GM21515 (cell line): ENCODE measurements at regions not wholly inside any gene's neighbourhood (a gene's known extent, or its start where the extent isn't known, plus 50 kb on each side); places are given as distances from the start of the nearest gene placed in this dataset.

Source experiments
- ATAC-seq: cut with Tn5 transposase; IDR thresholded peaks from one replicate; pipeline ENCODE4 v1.9.1; 2021; ENCODE audit not compliant: unreplicated experiment

DNA sequence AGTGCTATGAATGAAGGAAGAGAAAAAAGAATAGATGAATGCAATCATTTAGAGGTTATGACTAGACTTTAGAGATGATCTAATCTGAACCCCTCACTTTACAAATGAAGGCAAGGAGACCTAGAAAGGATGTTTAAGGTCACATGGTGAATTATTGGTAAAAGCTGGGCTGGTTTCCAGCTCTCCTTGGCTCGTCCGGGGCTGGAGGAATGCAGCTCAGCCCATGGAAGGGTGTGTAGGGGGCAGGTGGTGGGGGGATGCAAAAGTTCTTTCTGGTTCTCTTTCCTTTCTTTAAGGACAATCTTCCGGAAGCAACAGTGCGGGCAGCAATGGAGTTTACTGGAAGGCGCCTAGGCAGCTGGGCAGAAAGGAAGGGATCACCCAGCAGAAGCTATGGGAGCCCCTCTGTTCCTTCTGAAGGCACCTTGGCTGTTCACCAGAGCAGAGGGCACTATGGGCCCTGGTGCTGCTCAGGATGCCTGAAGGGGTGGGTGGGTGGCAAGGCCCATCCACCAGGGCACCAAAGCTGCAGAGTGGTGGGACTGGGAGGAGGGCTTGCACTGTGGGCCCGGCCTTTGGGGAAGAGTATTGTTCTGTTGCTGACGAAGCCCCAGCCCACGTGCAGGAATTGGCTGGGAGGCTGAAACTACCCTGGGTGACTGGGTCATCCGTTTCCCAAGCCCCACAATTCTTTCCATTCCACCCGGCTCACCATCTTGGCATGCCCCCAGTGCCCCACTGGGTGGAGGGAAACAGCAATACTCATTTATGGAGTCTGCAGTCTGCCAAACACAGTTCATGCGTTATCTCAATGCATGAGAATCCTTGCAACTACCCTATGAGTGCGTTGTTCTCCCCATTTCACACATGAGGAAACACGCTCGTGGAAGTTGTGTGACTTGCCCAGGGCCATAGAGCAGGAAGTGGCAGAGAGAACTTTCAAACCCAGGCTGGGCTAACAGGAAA is 78.2 kb downstream of the IRF2BPL start:
- ATAC-seq: no peak

DNA sequence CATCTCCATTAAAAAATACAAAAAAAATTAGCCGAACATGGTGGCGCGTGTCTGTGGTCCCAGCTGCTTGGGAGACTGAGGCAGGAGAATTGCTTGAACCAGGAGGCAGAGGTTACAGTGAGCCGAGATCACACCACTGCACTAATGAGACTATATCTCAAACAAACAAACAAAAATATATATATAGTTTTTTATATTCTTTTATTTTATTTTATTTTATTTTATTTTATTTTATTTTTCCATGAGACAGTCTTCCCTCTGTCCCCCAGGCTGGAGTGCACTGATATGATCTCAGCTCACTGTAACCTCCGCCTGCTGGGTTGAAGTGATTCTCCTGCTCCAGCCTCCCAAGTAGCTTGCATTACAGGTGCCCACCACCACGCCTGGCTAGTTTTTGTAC is 79.5 kb downstream of the IRF2BPL start:
- no peak for ATAC-seq

DNA sequence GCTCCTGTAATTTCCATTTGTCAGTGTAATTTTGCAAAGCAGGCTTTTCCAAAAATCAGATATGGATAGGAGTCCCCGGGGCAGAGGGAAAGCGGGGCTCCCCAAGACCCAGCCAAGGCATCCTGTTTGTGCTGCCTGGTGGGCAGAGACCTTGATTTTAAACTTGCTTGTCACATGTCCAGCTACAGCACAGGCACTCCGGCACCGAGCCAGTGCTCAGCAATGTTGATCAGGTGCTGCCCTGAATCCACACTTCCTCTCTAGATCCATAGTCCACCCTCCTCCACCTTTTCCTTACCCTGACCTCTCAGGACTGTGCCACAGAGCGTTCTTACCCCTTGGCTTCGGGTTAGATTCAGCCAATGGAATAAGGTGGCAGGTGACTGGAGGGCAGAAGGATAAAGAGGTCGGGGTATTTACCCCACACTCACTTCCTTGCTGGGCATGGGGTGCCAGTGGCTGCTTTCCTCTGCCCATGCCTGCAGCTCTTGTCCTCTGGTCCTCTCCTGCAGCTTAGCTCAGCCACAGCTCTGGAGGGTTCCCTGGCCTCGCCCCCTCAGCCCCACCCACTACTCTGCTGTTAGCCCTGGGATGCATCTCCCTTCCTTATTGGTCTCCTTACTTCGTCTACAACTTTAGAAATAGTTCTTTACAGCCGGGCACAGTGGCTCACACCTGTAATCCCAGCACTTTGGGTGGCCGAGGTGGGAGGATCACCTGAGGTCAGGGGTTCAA is 80.1 kb downstream of the IRF2BPL start:
- ATAC-seq: no peak

DNA sequence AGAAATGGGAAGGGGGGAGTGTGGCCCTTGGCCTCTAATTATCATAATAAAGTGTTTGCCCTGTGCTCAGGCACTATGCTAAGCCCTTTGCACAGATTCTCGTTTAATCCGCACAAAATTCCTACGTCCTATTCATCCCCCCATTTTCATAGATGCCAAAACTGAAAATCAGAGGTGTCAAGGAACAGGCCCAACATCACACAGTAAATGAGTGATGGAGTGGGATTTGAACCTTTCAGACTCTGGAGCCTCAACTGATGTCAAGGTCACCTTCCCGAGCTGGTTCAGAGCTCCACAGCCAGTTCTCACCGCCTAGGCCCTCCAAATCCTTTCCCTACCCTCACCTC is 80.7 kb downstream of the IRF2BPL start:
- ATAC-seq: no peak

DNA sequence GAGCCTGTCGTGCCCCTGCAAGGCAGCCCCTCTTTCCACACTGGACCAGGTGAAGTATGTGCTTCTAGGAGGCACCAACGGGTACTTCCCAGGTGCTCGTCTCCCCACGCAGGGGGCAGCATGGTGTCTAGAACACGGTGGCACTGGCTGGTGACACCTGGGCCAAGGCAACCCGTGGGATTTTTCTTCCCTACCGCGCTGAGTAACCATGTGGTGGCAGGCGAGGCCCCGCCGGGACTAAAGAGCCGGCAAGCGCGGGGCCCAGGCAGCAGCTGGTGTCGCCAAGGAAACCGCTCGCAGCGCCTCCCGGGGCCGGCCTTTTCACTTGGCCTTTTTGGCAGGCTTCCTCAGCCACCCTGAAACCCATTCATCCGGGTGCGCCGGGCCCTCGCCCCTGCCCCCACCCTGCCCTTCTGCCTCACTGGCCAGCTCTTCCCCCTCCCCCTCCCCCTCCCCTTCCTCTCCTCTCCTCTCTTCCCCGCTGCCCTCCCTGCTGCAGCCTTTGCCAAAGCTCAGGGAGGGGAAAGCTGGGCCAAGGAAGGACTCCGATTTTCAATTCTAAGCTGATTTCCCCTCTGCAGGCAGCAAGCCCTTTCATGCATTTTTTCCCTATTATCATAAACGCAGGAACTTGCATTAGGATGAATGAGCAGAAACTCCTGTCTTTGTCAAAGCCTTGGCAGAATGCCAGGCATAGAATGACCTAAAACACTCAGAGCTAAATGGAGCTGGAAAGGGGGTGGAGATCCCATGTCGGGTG is 81.2 kb downstream of the IRF2BPL start:
- peak; percentile 75 for ATAC-seq

DNA sequence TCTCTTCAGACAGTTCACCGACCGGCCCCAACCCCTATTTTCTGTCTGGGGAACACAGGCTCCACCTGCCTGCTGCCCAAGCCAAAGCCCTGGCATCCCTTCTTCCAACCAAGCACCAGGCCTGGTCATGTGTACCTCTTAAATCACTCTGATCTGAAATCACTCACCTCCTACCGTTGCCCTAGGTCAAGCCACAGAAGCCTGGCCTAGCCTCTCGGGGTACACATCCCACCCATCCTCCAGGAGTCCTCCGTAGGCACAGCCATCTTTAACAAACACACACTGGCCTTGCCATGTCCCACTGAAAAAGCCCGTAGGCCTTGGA is 81.8 kb downstream of the IRF2BPL start:
- no peak for ATAC-seq

DNA sequence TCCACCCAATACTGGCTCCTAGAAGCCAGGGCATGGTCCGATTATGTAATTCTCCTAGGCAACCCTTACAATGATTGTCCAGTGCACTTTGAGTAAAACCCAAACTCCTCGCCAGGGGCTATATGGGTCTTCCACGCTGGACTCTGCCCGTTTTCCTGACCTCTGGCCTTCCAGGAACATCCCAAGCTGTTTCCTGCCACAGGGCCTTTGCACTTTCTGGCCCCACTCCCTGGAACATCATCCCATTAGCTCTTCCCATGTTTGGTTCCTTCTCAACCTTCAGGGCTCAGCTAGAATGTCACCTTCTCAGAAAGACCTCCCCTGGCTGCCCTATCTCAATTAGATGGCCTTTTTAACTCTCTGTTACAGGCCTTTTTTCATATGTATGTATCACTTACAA is 85.4 kb downstream of the IRF2BPL start:
- no peak for ATAC-seq

DNA sequence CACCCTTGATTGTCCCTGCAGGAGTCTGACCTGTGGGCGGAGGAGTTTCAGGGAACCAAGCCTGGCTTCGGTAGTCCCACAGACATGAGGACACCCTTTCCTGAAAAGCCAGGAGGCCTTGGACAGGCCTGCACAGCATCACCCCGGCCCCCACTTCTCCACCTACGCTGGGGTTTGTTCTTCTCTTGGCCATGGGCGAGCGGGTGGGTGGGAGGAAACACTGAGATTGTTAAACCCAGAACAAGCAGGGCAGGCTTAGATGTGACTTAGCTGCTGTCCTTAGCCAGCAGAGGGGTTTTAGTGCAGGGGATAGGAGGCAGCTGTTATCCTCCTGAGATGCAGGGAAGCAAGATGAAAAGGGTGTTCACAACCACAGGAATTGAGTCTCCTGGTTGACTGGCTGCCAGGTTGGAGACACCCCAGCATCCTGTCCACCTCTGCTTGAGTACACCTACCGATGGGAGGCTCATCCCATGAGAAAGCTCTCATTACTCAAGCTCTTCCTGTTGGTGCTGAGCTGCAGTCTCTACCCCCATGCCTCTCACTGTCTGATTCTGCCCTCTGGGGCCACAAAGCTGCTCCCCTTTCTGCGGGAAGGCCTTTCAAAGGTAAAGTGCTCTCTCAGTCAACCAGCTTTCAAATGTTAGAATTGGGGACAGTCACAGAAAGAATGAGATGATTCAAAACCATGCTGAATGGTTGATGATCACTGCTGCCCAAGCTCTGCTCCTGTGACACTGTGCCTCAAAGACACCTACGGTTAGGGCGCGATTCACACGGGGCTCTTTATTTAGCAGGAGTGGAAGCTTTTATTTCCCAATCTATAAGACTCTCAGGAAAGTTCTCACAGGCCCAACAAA is 86.3 kb downstream of the IRF2BPL start:
- no peak for ATAC-seq

DNA sequence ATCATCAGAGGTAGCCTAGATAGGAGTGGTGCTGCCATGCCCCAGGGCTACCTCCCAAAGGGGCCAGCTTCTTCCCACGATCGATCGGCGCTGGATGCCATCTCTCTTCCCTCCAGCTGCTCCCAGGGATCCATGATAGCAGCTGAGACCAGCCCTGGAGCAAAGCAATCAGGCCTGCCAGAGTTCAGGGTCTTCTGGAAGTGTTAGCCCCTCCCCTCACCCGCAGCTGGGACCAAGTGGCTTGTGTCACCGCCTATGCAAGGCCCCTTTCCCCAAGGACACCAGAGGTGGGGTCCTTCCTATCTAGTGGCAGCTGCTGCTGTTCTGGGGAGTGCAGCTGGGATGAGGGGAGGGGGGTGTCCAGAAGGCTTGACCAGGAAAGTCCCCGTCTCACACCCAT is 87.0 kb downstream of the IRF2BPL start:
- no peak for ATAC-seq

DNA sequence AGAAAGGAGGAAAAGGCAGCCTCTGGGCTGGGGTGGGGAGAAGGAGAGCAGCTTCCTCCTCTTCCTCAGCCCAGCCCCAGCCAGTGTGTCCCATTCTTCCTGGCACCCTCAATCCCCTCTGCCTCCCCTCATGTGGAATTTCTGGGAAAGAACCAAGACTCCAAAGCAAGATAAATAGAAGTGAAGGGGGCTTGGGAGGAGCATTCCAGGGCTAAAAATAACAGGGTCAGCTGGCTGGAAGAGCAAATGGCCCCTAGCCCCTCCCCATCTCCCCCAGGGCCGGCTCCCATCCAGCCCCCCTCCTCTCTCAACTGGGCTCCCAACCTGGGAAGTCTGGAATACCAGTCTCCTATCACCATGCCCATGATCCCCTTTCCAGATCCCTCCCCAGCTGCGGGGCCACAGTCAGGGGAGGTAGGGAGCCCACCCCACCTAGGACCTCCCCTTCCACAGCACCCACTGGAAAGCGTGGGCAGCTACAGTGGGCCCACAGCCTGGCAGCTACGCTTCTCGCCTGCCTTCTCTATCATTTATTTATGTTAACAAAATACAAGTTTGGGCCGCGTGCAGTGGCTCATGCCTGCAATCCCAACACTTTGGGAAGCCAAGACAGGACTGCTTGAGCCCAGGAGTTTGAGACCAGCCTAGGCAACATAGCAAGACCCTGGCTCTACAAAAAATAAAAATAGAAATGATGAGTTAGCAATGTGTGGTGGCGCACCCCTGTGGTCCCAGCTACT is 88.3 kb downstream of the IRF2BPL start:
- ATAC-seq: no peak

DNA sequence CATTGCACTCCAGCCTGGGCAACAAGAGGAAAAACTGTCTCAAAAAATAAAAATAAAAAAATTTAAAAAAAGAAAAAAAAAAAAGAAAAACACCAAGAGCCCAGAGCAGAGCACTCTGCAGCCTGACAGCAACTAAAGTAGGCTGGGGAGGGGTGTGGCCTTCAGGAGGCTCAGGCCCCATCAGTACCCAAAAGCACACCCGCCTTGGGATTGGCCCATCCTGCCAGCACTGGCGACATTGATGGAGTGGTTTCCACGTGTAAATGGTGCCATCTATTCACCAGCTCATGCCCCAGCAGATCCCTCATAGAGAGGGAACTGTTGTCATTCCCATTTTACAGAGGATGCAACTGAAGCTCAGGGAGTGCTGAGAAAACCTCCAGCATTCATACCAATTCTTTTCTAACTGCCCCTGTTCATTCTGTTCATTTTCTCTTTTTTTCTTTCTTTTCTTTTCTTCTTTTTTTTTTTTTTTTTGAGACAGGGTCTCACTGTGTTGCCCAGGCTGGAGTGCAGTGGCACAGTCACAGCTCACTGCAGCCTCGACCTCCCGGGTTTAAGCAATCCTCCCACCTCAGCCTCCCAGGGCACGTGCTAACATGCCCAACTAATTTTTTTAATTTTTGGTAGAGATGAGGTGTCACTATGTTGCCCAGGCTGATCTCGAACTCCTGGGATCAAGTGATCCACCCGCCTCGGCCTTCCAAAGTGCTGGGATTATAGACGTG is 89.3 kb downstream of the IRF2BPL start:
- no peak for ATAC-seq

DNA sequence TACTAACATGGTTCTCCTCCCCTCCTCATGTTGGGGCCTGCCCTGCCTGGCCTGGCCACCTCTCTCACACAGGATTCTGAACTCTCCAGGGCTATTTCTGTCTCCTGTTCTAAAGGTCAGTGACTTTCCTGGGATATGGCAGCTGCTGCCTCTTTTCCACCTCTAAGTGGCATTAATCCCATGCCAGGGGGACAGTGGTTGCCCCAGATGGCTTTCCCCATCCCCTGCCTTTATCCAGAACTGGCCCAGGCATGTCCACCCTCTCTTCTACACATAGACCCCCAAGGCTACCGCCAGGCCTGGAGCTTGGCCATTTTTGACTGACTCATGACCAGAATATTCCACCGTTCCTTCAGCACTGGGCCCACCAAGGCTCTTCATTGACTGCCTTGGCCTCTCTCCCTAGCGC is 90.4 kb downstream of the IRF2BPL start:
- ATAC-seq: no peak

DNA sequence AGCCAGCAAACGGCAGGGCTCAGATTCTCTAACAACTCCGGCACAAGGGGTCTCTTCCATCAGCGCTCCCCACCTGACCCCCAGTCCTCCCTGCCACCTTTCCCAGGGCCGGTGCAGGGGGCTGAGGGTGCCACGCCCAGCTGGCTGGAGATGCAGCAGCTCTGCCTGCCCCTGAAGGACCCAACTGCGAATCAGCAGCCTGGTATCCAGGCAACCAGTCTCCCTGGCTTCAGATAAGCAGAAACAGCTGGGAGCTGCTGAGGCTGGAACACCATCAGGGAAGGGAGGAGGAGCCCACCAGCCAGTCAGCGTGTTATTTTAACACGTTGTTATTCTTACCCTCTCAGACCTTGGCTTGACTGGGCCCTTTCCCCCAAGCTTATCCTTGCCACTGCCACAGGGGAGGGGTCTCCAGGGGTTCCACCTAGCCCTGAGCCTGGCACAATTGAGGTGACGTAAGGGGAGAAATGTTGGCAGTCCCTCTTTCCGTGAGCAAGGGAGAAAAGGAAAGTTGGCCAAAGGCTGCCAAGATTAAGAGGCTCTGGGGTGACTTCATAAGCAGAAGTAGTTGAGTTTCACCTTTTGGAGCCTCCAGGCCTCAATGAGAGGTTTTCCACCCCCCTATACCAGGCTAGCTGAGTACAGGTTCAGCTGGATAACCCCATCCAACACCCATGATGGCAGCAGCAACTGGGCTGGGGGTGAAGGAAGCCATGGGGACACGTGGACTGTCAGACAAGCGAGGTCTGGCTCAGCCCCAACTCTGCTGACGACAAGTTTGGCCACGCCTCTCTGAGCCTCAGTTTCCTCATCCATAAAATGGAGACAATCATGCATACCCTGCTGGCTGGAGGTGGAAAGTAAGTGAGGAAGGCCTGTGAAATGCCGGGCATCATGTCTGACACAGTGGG is 91.1 kb downstream of the IRF2BPL start:
- no peak for ATAC-seq

DNA sequence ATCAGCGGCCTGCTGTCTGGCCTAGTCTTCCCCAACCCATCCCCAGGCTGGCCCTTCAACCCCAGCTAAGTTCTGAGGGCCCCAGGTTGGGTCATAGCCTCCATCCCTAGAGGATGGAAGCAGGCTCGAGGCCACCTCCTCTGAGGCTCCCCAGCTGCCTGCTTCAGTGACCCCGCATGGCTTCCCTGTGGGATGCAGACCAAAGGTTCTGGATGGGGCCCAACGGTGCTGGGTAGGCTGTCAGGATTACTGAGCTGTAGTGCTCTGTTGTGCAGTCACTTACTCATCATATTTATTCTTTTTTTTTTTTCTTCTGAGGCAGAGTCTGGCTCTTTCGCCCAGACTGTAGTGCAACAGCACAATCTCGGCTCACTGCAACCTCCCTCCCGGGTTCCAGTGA is 92.0 kb downstream of the IRF2BPL start:
- ATAC-seq: no peak

DNA sequence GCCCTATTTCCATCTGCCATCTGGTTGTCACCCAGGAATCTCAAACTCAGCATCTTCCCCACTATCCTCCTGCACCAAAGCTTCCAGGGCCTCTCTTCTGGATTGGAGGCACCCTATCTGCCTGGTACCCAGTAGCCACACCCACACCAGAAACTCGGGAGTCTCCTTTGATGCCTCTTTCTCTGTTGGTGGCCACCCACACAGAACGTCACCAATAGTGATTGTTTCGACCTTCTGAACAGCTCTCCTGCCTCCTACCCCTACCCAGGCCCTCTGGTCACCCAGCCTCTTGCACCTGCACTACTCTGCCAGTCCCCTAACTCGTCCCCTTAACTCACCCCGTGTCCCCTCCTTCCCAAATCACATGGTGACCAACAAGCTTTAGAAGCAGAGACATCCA is 95.0 kb downstream of the IRF2BPL start:
- no peak for ATAC-seq

DNA sequence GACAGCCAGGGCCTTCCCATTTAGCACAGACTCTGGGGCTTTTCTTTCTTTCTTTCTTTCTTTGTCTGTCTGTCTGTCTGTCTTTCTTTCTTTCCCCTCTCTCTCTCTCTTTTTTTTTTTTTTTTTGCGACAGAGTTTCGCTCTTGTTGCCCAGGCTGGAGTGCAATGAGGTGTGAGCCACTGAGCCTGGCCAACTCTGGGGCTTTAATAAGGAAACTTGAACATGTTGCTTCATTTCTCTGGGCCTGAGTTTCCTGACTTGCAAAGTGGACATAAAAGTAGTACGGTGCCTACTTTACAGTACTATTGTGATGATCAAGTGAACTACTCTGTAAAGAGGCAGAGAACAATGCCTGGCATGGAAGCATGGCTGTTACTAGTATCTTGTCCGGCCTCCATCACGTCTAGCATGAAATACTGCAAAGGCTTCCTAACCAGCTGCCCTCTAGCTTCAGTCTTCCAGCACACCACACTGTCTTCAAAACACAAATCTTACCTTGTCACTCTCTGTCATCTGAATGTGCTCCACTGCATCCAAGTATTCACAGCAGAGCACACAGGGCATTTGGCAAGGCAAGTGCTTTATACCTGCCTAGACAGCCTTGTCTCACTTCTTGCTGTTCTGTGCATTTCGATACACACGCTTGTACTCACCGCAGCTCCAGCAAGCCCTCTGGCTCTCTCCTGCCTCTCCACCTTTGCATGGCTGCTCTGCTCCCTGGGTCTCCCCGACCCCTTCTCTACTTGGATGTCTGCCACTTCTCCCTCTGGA is 96.7 kb downstream of the IRF2BPL start:
- no peak for ATAC-seq

DNA sequence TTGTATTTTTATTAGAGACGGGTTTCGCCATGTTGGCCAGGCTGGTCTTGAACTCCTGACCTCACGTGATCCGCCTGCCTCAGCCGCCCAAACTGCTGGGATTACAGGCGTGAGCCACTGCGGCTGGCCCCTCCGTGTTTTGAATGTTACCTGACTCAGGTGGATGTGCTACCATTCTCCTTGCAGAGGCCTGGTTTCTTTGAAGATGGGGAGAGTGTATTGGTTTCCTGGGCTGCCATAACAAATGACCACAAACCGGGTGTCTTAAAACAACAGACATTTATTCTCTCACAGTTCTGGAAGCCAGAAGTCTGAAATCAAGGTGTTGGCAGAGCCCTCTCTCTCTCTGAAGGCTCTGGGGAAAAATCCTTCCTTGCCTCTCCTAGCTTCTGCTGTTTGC is 98.0 kb downstream of the IRF2BPL start:
- ATAC-seq: no peak

DNA sequence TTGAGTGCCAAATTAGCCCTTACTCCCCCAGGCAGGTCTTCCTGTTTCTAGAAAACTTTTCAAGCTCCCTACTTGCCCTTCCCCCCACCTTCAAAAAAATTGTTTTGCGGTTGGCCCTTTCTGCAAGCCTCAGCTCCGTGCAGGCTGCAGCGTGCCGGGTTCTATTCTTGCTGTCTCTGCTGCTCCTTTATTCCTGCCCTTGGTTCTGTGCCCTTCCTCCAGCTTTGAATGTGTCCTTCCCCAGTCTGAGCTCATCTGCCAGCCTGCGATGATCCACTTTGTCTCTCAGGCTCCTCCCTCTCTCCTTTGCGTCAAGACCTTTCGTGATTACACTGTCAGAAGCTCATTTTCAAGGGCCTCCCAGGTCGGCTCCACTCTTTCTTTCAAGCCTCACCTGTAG is 98.6 kb downstream of the IRF2BPL start:
- no peak for ATAC-seq
